Testis (tissue), 2 donors: ENCODE measurements at regions not wholly inside any gene's neighbourhood (a gene's known extent, or its start where the extent isn't known, plus 50 kb on each side); places are given as distances from the start of the nearest gene placed in this dataset.

ENCODE experiments used
- DNase-seq: peaks from one replicate; pipeline ENCODE4 v3.0.0-alpha.2; 2019
- H3K27ac ChIP-seq, 2 donors: fragments of 200-600 bp; sonication (generic); one replicate each; pipeline ENCODE4 v1.5.1; 2019
- H3K27me3 ChIP-seq: fragments of 200-600 bp; sonication (generic); one replicate; pipeline ENCODE4 v1.5.1; 2019
- H3K36me3 ChIP-seq: fragments of 200-600 bp; sonication (generic); one replicate; pipeline ENCODE4 v1.5.1; 2017; ENCODE audit warnings: low read depth; ENCODE audit errors: missing control alignments
- H3K4me1 ChIP-seq: fragments of 200-600 bp; sonication (generic); one replicate; pipeline ENCODE4 v1.5.1; 2019
- H3K4me3 ChIP-seq, 2 donors: fragments of 200-600 bp; sonication (generic); one replicate each; pipeline ENCODE4 v1.5.1; 2017 to 2019
- H3K9me3 ChIP-seq: fragments of 200-600 bp; sonication (generic); one replicate; pipeline ENCODE4 v1.5.1; 2017
- CTCF ChIP-seq, 3 experiments: fragments of 450-650 bp in 2 of 3; fragments of 200-600 bp in 1 of 3; sonication (generic) in 1 of 3; IDR thresholded peaks; one replicate each; pipeline ENCODE4 v1.5.1; 2016 to 2019; ENCODE audit warnings: antibody characterized with exemption in 3 of 3, mild to moderate bottlenecking in 2 of 3, moderate library complexity in 1 of 3
- POLR2A ChIP-seq: fragments of 450-650 bp; IDR thresholded peaks from one replicate; pipeline ENCODE4 v1.6.1; 2017; ENCODE audit warnings: antibody characterized with exemption, mild to moderate bottlenecking, moderate library complexity
- WGBS, 2 donors: methylation state at CpG; one replicate each; pipeline ENCODE4 v1.1.5; 2018; 5-methylcytosine and 5-hydroxymethylcytosine counted together
- intact Hi-C: fragments of 100-400 bp; cut with DNase I; formaldehyde crosslinking; loops from one replicate; pipeline ENCODE4 v1.15.1; 2023; ENCODE audit warnings: low total_unique reads

GRCh38 chr7:144937199-144937598, 101.3 kb upstream of the TPK1 start:
- intact Hi-C loops, result no loop called here
- DNase-seq, result no peak
- Histone ChIP-seq H3K4me3 (no peak overlapping the region), H3K36me3 (no peaks in the 10 kb centered on the region), H3K27ac (no peak overlapping the region), H3K4me1 (no peaks in the 10 kb centered on the region), H3K9me3 (no peaks in the 10 kb centered on the region), H3K27me3 (no peaks in the 10 kb centered on the region)
- 35 to 43% methylated on average over 2 of the region's 2 CpGs for WGBS, 2 donors
- no peak for TF ChIP-seq CTCF (IDR thresholded peaks at IDR 0.05)
- no peak for TF ChIP-seq POLR2A

GRCh38 chr7:144936314-144936713, 100.5 kb upstream of the TPK1 start:
- Histone ChIP-seq H3K27me3 (no peaks in the 10 kb centered on the region), H3K4me1 (no peaks in the 10 kb centered on the region), H3K27ac (no peak overlapping the region), H3K36me3 (no peaks in the 10 kb centered on the region), H3K9me3 (no peaks in the 10 kb centered on the region), H3K4me3 (no peak overlapping the region)
- no peak for DNase-seq
- TF ChIP-seq POLR2A (no peak), CTCF (IDR thresholded peaks at IDR 0.05) (no peak)
- intact Hi-C loops, result no loop called here
- WGBS, 2 donors, result 62 to 67% methylated on average over 1 of the region's 1 CpG

- H3K4me3 ChIP-seq, result no peak overlapping the region
- TF ChIP-seq CTCF (IDR thresholded peaks at IDR 0.05) (no peak), POLR2A (no peak)
- no peaks in the 10 kb centered on the region for H3K36me3 ChIP-seq
- H3K27ac ChIP-seq, result no peak overlapping the region
- WGBS, 2 donors, result 81 to 85% methylated on average over 6 of the region's 6 CpGs
- no peaks in the 10 kb centered on the region for H3K27me3 ChIP-seq
- intact Hi-C loops, result no loop called here
- H3K4me1 ChIP-seq, result no peaks in the 10 kb centered on the region
- H3K9me3 ChIP-seq, result no peaks in the 10 kb centered on the region
- DNase-seq, result no peak
Measured at GRCh38 chr7:144910411-144910810, 74.6 kb upstream of the TPK1 start.

- Histone ChIP-seq H3K9me3 (no peaks in the 10 kb centered on the region), H3K27ac (no peak overlapping the region), H3K36me3 (no peaks in the 10 kb centered on the region), H3K27me3 (no peaks in the 10 kb centered on the region), H3K4me3 (no peak overlapping the region), H3K4me1 (no peaks in the 10 kb centered on the region)
- no peak for DNase-seq
- TF ChIP-seq POLR2A (no peak), CTCF (IDR thresholded peaks at IDR 0.05) (no peak)
- WGBS, 2 donors, result 83 to 87% methylated on average over 4 of the region's 4 CpGs
- intact Hi-C loops, result no loop called here
Measured at GRCh38 chr7:144908943-144909556, 73.2 kb upstream of the TPK1 start.

GRCh38 chr7:144908324-144908723, 72.5 kb upstream of the TPK1 start:
- no peaks in the 10 kb centered on the region for H3K9me3 ChIP-seq
- H3K4me3 ChIP-seq, result no peak overlapping the region
- H3K36me3 ChIP-seq, result no peaks in the 10 kb centered on the region
- H3K27ac ChIP-seq, result no peak overlapping the region
- TF ChIP-seq POLR2A, result no peak
- no peak for TF ChIP-seq CTCF (IDR thresholded peaks at IDR 0.05)
- DNase-seq, result no peak
- no peaks in the 10 kb centered on the region for H3K4me1 ChIP-seq
- 91 to 97% methylated on average over 1 of the region's 1 CpG for WGBS, 2 donors
- no peaks in the 10 kb centered on the region for H3K27me3 ChIP-seq
- intact Hi-C loops, result no loop called here
